ENCODE measurements at regions not wholly inside any gene's neighbourhood (a gene's known extent, or its start where the extent isn't known, plus 50 kb on each side); places are given as distances from the start of the nearest gene placed in this dataset.
A peak's percentile ranks its signal among the peaks of the same experiment; 100 is the strongest.

- DNase-seq (ENCODE audit: low read depth, low spot score), result no peak
These were observed 100.1 kb downstream of the CRLF2 start for GRCh38 chrX:1112321-1112720.

GRCh38 chrX:1111601-1112300 lies 100.7 kb downstream of the CRLF2 start:
- no peak for DNase-seq (ENCODE audit: low read depth, low spot score)
- peaks cover 35% of the 10 kb centered on the region for H3K4me1 Mint-ChIP-seq
- no peaks in the 10 kb centered on the region for H3K9me3 Mint-ChIP-seq
- H3K27me3 Mint-ChIP-seq (ENCODE audit: low read depth), result peaks cover 74% of the 10 kb centered on the region
- peak overlapping the region; percentile 78 for H3K27ac Mint-ChIP-seq (ENCODE audit: unreplicated experiment)
- no peaks in the 10 kb centered on the region for H3K36me3 Mint-ChIP-seq (ENCODE audit: low read depth)
- H3K4me3 Mint-ChIP-seq, result peak overlapping the region; percentile 36
- TF ChIP-seq CTCF (conservative IDR thresholded peaks at IDR 0.05), result no peak

More at GRCh38 chrX:1112321-1112720, 100.1 kb downstream of the CRLF2 start:
- no peak for TF ChIP-seq CTCF (conservative IDR thresholded peaks at IDR 0.05)
- Mint-ChIP-seq H3K9me3 (no peaks in the 10 kb centered on the region), H3K4me3 (peak overlapping the region; percentile 36), H3K27me3 (ENCODE audit: low read depth) (peaks cover 70% of the 10 kb centered on the region), H3K27ac (ENCODE audit: unreplicated experiment) (no peak overlapping the region), H3K36me3 (ENCODE audit: low read depth) (no peaks in the 10 kb centered on the region), H3K4me1 (peaks cover 31% of the 10 kb centered on the region)

GRCh38 chrX:1109580-1110119 lies 102.8 kb downstream of the CRLF2 start:
- H3K9me3 Mint-ChIP-seq, result no peaks in the 10 kb centered on the region
- peaks cover 39% of the 10 kb centered on the region for H3K4me1 Mint-ChIP-seq
- H3K36me3 Mint-ChIP-seq (ENCODE audit: low read depth), result no peaks in the 10 kb centered on the region
- no peak for DNase-seq (ENCODE audit: low read depth, low spot score)
- TF ChIP-seq CTCF (conservative IDR thresholded peaks at IDR 0.05), result no peak
- no peak overlapping the region for H3K27ac Mint-ChIP-seq (ENCODE audit: unreplicated experiment)
- peak overlapping the region; percentile 19 for H3K4me3 Mint-ChIP-seq
- H3K27me3 Mint-ChIP-seq (ENCODE audit: low read depth), result peaks cover 82% of the 10 kb centered on the region

GRCh38 chrX:1108501-1109445 lies 103.7 kb downstream of the CRLF2 start:
- no peaks in the 10 kb centered on the region for H3K9me3 Mint-ChIP-seq
- DNase-seq (ENCODE audit: low read depth, low spot score), result peak; percentile 25
- no peak for TF ChIP-seq CTCF (conservative IDR thresholded peaks at IDR 0.05)
- peak overlapping the region; percentile 2 for H3K27ac Mint-ChIP-seq (ENCODE audit: unreplicated experiment)
- peak overlapping the region; percentile 69 for H3K4me3 Mint-ChIP-seq
- H3K27me3 Mint-ChIP-seq (ENCODE audit: low read depth), result peaks cover 78% of the 10 kb centered on the region
- peaks cover 39% of the 10 kb centered on the region for H3K4me1 Mint-ChIP-seq
- H3K36me3 Mint-ChIP-seq (ENCODE audit: low read depth), result no peaks in the 10 kb centered on the region

- peaks cover 28% of the 10 kb centered on the region for H3K4me1 Mint-ChIP-seq
- H3K9me3 Mint-ChIP-seq, result no peaks in the 10 kb centered on the region
- peaks cover 58% of the 10 kb centered on the region for H3K27me3 Mint-ChIP-seq (ENCODE audit: low read depth)
- no peak for DNase-seq (ENCODE audit: low read depth, low spot score)
- H3K36me3 Mint-ChIP-seq (ENCODE audit: low read depth), result no peaks in the 10 kb centered on the region
- peak overlapping the region; percentile 12 for H3K27ac Mint-ChIP-seq (ENCODE audit: unreplicated experiment)
- H3K4me3 Mint-ChIP-seq, result no peak overlapping the region
- no peak for TF ChIP-seq CTCF (conservative IDR thresholded peaks at IDR 0.05)
These were observed 105.8 kb downstream of the CRLF2 start for GRCh38 chrX:1106478-1107210.
